HG02943 (cell line): ENCODE measurements at regions not wholly inside any gene's neighbourhood (a gene's known extent, or its start where the extent isn't known, plus 50 kb on each side); places are given as distances from the start of the nearest gene placed in this dataset.
"Not testable (repeated sequence)": the region's sequence is repeated elsewhere in the genome, so short reads cannot be mapped to it uniquely, and the experiment has no call there.

Experiments
- ATAC-seq: cut with Tn5 transposase; IDR thresholded peaks from one replicate; pipeline ENCODE4 v1.9.1; 2021; ENCODE audit warnings: mild to moderate bottlenecking, low read depth, moderate library complexity; ENCODE audit not compliant: unreplicated experiment

- no peak for ATAC-seq
Measured at GRCh38 chr5:85357309-85357708, 972.6 kb upstream of the EDIL3 start.

GRCh38 chr5:85375525-85375924 is 990.8 kb upstream of the EDIL3 start:
- ATAC-seq, result no peak

GRCh38 chr5:85388770-85389169 is 1004.1 kb upstream of the EDIL3 start:
- no peak for ATAC-seq

- ATAC-seq, result not testable (repeated sequence)
Measured at GRCh38 chr5:85392309-85392708, 1007.6 kb upstream of the EDIL3 start.

GRCh38 chr5:85395526-85395925 is 1010.8 kb upstream of the EDIL3 start:
- ATAC-seq, result no peak

- no peak for ATAC-seq
Measured at GRCh38 chr5:85397451-85397850, 1012.8 kb upstream of the EDIL3 start.

- no peak for ATAC-seq
Measured at GRCh38 chr5:85428426-85428934, 1043.8 kb upstream of the EDIL3 start.

GRCh38 chr5:85431726-85432125 is 1047.0 kb upstream of the EDIL3 start:
- not testable (repeated sequence) for ATAC-seq

- no peak for ATAC-seq
Measured at GRCh38 chr5:85441156-85441555, 1056.5 kb upstream of the EDIL3 start.

GRCh38 chr5:85441853-85442252 is 1057.2 kb upstream of the EDIL3 start:
- no peak for ATAC-seq

- ATAC-seq, result no peak
Measured at GRCh38 chr5:85452322-85453025, 1067.8 kb upstream of the EDIL3 start.

GRCh38 chr5:85453026-85453349 is 1068.3 kb upstream of the EDIL3 start:
- no peak for ATAC-seq

- ATAC-seq, result no peak
Measured at GRCh38 chr5:85458319-85458718, 1073.6 kb upstream of the EDIL3 start.

- ATAC-seq, result no peak
Measured at GRCh38 chr5:85462957-85463356, 1078.3 kb upstream of the EDIL3 start.

- no peak for ATAC-seq
Measured at GRCh38 chr5:85466423-85466822, 1081.7 kb upstream of the EDIL3 start.

- no peak for ATAC-seq
Measured at GRCh38 chr5:85472749-85473148, 1088.1 kb upstream of the EDIL3 start.

GRCh38 chr5:85475151-85475550 is 1090.5 kb upstream of the EDIL3 start:
- ATAC-seq, result not testable (repeated sequence)

GRCh38 chr5:85476617-85477016 is 1091.9 kb upstream of the EDIL3 start:
- ATAC-seq, result no peak

GRCh38 chr5:85479849-85480248 is 1095.2 kb upstream of the EDIL3 start:
- ATAC-seq, result no peak

- ATAC-seq, result no peak
Measured at GRCh38 chr5:85484982-85485574, 1100.4 kb upstream of the EDIL3 start.

GRCh38 chr5:85488295-85488694 is 1103.6 kb upstream of the EDIL3 start:
- no peak for ATAC-seq

- no peak for ATAC-seq
Measured at GRCh38 chr5:85500869-85501268, 1116.2 kb upstream of the EDIL3 start.
